NCI-H345 treated with DMSO at 0.1 percent for 48 hours (cell line): ENCODE measurements at regions not wholly inside any gene's neighbourhood (a gene's known extent, or its start where the extent isn't known, plus 50 kb on each side); places are given as distances from the start of the nearest gene placed in this dataset.

Source experiments
- DNase-seq: peaks from one replicate; lab custom pipeline; 2025; ENCODE audit not compliant: unreplicated experiment; lab: John Stamatoyannopoulos, UW

- DNase-seq: no peak
These were observed 137.3 kb upstream of the NKX1-1 start for GRCh38 chr4:1543561-1543960.

GRCh38 chr4:1542516-1543320 is 136.5 kb upstream of the NKX1-1 start:
- DNase-seq: no peak

DNA sequence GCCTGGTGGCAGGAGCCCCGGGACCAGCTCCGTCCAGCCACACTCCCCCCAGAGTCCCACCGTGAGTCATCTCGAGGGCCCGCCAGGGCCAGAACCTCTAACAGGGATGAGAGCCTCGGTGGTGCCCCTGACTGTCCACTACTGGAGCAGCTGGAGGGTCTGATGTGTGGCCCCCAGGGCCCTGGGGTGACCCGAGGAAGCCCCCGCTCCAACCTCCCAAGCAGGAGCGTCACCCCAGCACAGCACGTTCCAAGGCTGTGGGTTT is 135.9 kb upstream of the NKX1-1 start:
- DNase-seq: no peak

GRCh38 chr4:1541449-1542225 is 135.4 kb upstream of the NKX1-1 start:
- DNase-seq: no peak

- DNase-seq: no peak
These were observed 134.5 kb upstream of the NKX1-1 start for GRCh38 chr4:1540601-1541375.

- no peak for DNase-seq
These were observed 133.8 kb upstream of the NKX1-1 start for GRCh38 chr4:1539859-1540600.

- DNase-seq: no peak
These were observed 132.9 kb upstream of the NKX1-1 start for GRCh38 chr4:1538941-1539772.

- no peak for DNase-seq
These were observed 131.8 kb upstream of the NKX1-1 start for GRCh38 chr4:1538096-1538410.

GRCh38 chr4:1537410-1538095 is 131.3 kb upstream of the NKX1-1 start:
- no peak for DNase-seq

GRCh38 chr4:1536579-1537409 is 130.6 kb upstream of the NKX1-1 start:
- no peak for DNase-seq

GRCh38 chr4:1535926-1536578 is 129.8 kb upstream of the NKX1-1 start:
- DNase-seq: no peak

DNA sequence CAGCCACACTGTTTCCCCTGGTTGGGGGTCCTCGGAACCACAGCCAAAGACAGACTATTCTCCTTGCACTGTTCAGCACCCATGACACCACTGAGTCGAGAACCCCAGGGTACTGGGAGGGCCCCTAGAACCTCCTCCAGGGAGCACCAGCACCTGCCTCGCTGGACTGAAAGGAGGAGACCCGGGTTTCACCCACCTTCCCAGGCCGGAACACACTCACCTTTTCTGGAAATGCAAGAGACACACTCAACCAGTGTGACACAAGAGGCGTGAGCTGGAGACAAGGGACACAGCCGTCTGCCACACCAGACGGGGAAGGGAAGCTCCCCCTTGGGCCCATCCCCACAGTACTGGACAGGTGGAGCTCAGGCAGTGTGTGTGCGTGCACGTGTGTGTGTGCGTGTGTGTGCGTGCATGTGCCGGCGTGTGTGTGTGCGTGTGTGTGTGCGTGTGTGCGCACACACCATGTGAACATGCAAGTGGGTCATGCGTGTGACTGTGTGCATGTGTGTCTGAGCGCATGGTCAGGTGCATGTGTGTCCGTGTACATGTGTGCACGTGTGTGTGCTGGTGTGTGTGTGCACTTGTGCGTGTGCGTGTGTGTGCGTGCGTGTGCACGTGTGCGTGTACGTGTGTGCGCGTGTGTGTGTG is 128.8 kb upstream of the NKX1-1 start:
- no peak for DNase-seq

DNA sequence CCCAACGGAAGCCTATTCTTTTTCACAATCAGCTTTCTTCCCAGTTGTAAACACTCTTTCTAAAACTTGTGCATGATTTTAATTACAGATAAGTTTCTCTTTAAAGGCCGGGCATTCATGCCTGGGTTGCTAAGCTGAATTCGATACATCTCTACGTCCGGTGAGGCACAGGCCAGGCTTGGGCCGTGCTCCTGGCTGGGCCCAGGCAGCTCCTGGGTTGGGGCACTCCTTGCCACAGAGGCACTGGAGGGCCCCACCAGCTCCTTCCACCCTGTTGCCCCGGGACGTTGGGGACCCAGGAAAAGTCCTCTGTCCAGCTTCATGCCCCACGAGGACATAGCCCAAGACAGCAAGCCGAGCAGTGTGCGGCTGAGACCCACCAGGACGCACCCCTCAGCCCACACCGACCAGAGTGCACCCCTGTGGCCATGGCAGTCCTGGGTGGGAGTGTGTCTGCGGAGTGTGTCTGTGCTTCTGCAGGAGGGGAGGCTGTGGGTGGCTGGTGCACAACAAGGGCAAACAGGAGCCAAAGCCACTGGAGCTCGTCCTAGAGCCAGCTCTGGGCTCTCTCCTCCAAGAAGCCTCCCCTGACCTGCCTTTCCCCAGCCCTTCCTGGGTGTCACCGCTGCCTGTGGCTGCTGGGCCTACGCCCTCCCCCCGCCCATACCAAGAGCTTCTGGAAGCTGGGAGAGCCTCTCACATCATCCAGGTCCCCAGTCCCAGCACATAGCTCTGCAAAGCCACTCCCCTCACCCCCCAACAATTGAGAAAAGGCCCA is 128.0 kb upstream of the NKX1-1 start:
- no peak for DNase-seq

GRCh38 chr4:1533501-1534064 is 127.3 kb upstream of the NKX1-1 start:
- no peak for DNase-seq

DNA sequence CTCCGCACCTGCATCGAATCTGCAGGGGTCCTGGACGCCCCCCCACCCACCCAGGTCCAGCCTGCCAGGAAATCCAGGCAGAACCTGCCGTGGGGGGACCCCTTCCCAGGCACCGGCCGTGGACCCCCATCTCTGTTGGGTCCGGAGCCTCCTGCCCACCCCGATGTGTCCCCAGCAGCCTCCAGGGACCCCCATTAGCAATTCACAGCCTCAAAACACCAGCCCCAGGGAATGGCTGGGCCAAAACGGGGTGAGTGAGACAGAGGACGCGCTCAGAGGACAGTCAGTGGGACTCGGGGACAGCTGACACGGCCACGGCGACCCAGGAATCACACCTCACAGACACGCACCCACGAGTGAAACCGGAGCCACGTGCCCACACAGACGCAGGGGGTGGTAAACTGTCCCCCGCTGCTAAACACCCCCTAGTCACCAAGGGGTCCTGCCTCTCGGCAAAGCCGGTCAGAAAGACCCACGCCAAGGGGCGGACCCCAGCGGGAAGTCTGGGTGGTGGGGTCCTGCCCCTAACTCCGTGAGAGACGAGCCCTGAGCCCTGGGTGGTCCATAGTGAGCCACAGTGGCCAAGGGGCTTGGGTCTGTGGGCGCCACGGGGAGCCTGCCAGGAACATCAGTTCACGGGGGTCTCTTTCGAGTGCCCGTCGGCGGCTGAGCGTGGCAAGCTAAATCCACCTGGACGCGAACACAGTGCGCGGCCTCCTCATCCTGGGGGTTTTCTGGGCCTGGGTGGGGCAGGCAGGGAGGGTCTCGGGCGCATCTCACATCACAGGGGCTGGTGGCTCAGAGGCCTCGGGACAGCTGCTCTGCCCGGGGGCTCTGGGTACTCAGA is 126.5 kb upstream of the NKX1-1 start:
- DNase-seq: no peak
